Activated naive CD8-positive, alpha-beta T cell treated with anti-CD3 and anti-CD28 coated beads, Interleukin-2, amount 10 ng/mL, durations not matched to agents 7 days and 5 days (primary cell): ENCODE measurements at regions not wholly inside any gene's neighbourhood (a gene's known extent, or its start where the extent isn't known, plus 50 kb on each side); places are given as distances from the start of the nearest gene placed in this dataset.

Experiments
- ATAC-seq: fragments of 150-1000 bp; cut with Tn5 transposase; one replicate; pipeline ENCODE4 v1.10.0; 2021; ENCODE audit warnings: low read depth, moderate library complexity
- POLR2A ChIA-PET: fragments of 350-600 bp; sonication (Branson Sonifier 250); formaldehyde crosslinking; loops from one replicate; lab custom pipeline; 2021; ENCODE audit warnings: antibody characterized with exemption; lab: Charles Lee
- DNase-seq: peaks from one replicate; pipeline ENCODE4 v3.0.0; 2021
- H3K27ac Mint-ChIP-seq: one replicate; pipeline ENCODE4 v1.8.0; 2022; ENCODE audit warnings: mild to moderate bottlenecking, mixed read lengths
- H3K27me3 Mint-ChIP-seq: one replicate; pipeline ENCODE4 v1.8.0; 2022; ENCODE audit warnings: mild to moderate bottlenecking, moderate library complexity, mixed read lengths
- H3K36me3 Mint-ChIP-seq: one replicate; pipeline ENCODE4 v1.8.0; 2021; ENCODE audit warnings: mild to moderate bottlenecking, mixed read lengths
- H3K4me1 Mint-ChIP-seq: one replicate; pipeline ENCODE4 v1.8.0; 2021; ENCODE audit warnings: mixed read lengths
- H3K4me3 Mint-ChIP-seq: one replicate; pipeline ENCODE4 v1.8.0; 2022; ENCODE audit warnings: mild to moderate bottlenecking, moderate library complexity, mixed read lengths
- H3K9me3 Mint-ChIP-seq: one replicate; pipeline ENCODE4 v1.8.0; 2021; ENCODE audit warnings: mixed read lengths

DNA sequence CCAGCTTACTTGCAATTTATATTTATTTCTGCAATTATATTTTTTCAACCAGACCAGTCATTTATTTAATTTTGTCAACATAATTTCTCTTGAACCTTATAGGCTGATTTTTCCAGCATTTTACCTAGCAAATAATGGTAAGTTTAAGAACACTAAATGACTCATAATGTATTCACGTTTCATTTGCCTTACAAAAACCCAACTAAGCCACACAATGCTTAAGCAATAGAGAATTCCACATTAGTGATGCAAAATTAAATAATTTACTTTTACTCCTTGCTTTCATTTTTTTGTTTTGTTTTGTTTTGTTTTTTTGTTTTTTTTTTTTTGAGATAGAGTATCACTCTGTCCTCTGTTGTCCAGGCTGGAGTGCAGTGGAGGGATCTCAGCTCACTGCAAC, 110.4 kb upstream of the VRK2 start:
- DNase-seq: no peak
- Mint-ChIP-seq H3K9me3 (peaks cover 24% of the 10 kb centered on the region), H3K27ac (no peak overlapping the region), H3K4me1 (no peaks in the 10 kb centered on the region), H3K27me3 (no peaks in the 10 kb centered on the region), H3K36me3 (peaks cover 1% of the 10 kb centered on the region), H3K4me3 (no peak overlapping the region)
- POLR2A ChIA-PET: no interaction called here
- no peak for ATAC-seq

DNA sequence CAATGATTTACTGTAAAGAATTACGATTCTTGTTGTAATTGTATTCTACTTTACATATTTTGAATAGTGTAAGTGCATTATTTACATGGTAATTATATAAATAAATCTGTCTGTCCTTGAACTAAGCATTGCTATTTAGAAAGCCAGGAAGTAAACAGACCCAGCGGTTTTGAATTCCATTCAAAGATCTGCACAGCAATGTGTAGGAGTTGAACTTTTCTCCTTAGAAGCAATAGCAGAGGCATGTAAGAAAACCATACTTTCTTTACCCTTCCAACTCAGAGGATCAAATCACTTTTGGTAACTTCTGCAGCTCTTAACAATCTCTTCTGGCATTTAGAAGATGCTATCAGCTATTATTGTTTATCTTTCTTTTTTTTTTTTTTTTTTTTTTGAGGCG, 109.2 kb upstream of the VRK2 start:
- H3K27me3 Mint-ChIP-seq: no peaks in the 10 kb centered on the region
- no peaks in the 10 kb centered on the region for H3K4me1 Mint-ChIP-seq
- H3K9me3 Mint-ChIP-seq: peaks cover 20% of the 10 kb centered on the region
- no peak overlapping the region for H3K27ac Mint-ChIP-seq
- peaks cover 1% of the 10 kb centered on the region for H3K36me3 Mint-ChIP-seq
- POLR2A ChIA-PET: no interaction called here
- H3K4me3 Mint-ChIP-seq: no peak overlapping the region
- no peak for ATAC-seq
- no peak for DNase-seq

DNA sequence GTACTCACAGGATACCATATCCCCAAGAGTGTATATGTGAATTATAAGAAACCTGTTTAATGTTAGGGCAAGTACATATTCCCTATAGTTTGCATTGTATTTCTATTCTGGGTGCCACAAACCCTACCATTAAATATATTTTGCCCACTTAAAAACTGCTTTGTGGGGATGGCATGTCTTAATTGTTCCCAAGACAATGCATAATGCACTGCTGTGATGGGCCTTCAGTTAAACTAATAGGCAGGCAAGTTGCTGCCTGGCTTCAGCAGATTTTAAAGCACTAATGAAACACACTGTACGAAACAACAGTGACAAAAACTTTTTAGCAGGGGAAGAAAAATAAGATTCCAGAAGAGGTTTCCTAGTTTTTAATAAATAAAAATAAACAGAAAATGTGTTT, 104.8 kb upstream of the VRK2 start:
- Mint-ChIP-seq H3K4me1 (no peaks in the 10 kb centered on the region), H3K9me3 (no peaks in the 10 kb centered on the region), H3K4me3 (no peak overlapping the region), H3K27ac (no peak overlapping the region), H3K36me3 (peaks cover 1% of the 10 kb centered on the region), H3K27me3 (no peaks in the 10 kb centered on the region)
- ATAC-seq (no peak), DNase-seq (no peak)
- POLR2A ChIA-PET: no interaction called here

DNA sequence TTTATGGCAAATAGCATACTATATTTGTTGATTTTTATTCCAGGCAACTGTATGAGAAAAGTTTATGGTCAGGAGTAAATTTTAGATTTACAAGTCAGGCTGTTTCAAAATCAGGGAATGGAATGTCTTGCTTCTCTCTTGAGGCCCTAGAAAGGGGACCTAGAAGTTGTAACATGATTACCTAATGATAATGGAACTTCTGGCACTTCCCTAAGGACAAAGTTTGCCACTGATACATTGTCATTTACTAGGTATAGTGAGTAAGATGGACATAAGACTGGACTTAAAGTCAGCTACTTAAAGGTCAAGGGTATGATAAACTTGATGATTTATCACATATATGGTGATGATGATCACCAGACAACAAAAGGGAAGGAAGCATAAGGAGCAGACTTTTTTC, 103.3 kb upstream of the VRK2 start:
- Mint-ChIP-seq H3K27ac (no peak overlapping the region), H3K27me3 (no peaks in the 10 kb centered on the region), H3K36me3 (peaks cover 1% of the 10 kb centered on the region), H3K9me3 (no peaks in the 10 kb centered on the region), H3K4me1 (peaks cover 2% of the 10 kb centered on the region), H3K4me3 (no peak overlapping the region)
- POLR2A ChIA-PET: no interaction called here
- DNase-seq: no peak
- ATAC-seq: no peak

DNA sequence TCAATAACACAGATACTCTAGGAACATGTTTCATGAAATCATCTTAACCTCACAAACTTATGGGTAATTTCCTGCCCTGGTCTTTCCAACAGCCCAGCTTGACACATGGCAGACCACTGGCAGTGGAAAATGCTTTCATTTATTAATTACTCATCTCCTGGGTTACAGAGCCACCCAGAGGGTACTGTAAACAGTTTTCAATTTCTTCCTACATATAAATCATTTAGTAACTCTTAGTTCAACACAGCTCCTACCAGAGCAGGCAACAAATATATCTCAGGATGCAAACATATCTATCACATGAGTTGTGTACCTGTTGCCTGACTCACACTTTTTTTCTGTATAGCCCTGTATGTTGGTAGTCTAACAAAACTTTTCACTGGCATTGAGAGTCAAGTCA, 99.2 kb upstream of the VRK2 start:
- no peaks in the 10 kb centered on the region for H3K36me3 Mint-ChIP-seq
- H3K27me3 Mint-ChIP-seq: no peaks in the 10 kb centered on the region
- no peaks in the 10 kb centered on the region for H3K9me3 Mint-ChIP-seq
- H3K4me1 Mint-ChIP-seq: peaks cover 2% of the 10 kb centered on the region
- no peak for DNase-seq
- ATAC-seq: no peak
- POLR2A ChIA-PET: no interaction called here
- no peak overlapping the region for H3K27ac Mint-ChIP-seq
- H3K4me3 Mint-ChIP-seq: no peak overlapping the region

DNA sequence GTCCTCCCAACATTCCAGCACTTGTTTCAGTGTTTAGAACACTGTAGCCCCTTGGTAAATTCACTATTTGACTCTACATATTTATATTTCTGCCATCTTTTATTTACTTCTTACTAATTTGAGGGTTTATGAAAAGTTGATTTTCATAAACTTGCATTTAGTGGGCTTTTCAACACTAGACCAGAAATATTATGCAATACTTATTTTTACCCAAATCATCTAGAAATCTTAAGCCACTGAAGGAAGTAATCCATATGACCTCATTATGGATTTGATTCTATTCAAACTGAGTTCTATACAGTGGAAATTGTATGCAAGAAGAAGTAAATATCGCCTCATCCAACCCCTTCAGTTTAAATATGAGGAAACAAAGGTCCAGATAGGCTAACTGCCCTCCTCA, 92.6 kb upstream of the VRK2 start:
- Mint-ChIP-seq H3K36me3 (no peaks in the 10 kb centered on the region), H3K4me1 (no peaks in the 10 kb centered on the region), H3K27me3 (no peaks in the 10 kb centered on the region), H3K9me3 (peaks cover 1% of the 10 kb centered on the region), H3K27ac (no peak overlapping the region), H3K4me3 (no peak overlapping the region)
- POLR2A ChIA-PET: no interaction called here
- no peak for ATAC-seq
- DNase-seq: no peak

DNA sequence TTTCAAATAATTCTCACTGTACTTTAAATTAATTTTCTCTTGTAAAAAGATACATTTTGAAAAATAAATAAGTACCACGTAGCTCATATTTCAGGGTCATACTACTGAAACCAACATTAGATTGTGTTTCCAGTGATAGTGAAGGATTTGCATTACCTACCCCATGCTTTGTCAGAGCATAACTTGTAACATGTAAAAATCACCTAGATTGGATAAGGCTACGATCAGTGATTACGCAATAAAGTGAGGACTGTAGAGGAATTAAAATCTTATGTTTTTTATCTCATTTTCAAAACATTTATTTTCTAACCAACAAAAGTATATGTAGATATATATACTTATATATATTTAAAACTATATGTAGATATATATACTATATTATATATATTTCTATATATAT, 89.4 kb upstream of the VRK2 start:
- Mint-ChIP-seq H3K27me3 (no peaks in the 10 kb centered on the region), H3K36me3 (no peaks in the 10 kb centered on the region), H3K4me3 (no peak overlapping the region), H3K27ac (no peak overlapping the region), H3K4me1 (no peaks in the 10 kb centered on the region), H3K9me3 (peaks cover 1% of the 10 kb centered on the region)
- no peak for DNase-seq
- no peak for ATAC-seq
- POLR2A ChIA-PET: no interaction called here

DNA sequence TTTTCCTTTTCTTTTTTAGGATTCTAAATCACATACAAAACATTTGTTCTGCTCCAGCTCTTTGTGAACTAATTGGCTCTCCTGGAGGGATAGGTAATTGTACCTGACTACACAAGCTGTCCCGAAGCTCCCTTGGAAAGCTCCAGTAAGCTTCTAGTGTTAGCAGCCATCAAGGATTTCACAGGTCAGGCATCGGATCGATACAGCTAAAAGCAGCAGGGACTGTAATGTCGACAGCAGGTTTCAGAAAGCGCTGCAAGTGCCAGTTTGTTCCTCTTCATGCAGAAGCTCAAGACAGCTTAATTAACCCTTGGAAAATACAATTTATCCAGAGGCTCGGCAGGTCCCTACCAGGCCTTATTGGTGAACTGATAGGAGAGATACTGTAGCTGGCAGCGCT, 87.2 kb upstream of the VRK2 start:
- Mint-ChIP-seq H3K27me3 (no peaks in the 10 kb centered on the region), H3K4me1 (no peaks in the 10 kb centered on the region), H3K9me3 (no peaks in the 10 kb centered on the region), H3K4me3 (no peak overlapping the region), H3K36me3 (no peaks in the 10 kb centered on the region), H3K27ac (no peak overlapping the region)
- ATAC-seq: no peak
- no peak for DNase-seq
- POLR2A ChIA-PET: no interaction called here

DNA sequence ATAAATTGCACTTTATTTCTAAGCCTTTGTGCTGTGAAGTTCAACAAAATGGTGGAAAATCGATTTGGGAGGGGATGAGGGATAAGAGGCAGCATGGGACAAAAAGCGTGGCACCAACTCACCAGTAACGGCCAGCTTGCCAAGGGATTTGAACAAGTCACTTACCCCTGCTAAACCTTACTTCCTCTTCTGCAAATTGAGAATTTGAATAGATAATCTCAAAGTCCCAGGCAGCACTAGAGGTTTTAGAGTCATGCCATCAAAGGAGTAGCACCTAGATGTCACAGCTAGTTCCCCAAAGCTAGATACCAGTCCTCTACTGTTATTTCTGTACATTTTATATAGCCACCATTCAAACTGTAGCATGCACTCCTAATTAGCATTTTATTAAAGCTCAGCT, 83.7 kb upstream of the VRK2 start:
- ATAC-seq (no peak), DNase-seq (no peak)
- Mint-ChIP-seq H3K4me1 (no peaks in the 10 kb centered on the region), H3K27me3 (no peaks in the 10 kb centered on the region), H3K9me3 (no peaks in the 10 kb centered on the region), H3K27ac (no peak overlapping the region), H3K36me3 (no peaks in the 10 kb centered on the region), H3K4me3 (no peak overlapping the region)
- POLR2A ChIA-PET: no interaction called here

DNA sequence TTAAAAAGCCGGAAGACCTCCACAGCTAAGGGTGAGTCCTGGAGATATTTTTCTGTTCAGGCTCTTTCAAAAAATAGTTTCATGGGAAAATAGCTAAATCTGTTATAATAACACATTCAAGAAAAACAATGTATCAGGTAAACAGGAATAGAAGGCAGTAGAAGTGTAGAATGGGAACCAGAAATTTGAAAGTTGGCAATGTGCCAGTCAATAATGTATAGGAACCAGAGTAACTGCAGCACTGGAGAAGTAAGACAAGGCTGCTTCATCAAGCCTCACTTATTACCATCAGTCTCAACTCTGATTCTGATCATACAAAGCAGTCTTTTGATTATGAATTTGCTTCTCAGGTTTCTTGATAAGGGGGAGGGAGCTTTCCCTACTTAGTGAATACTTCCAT, 81.4 kb upstream of the VRK2 start:
- ATAC-seq (no peak), DNase-seq (no peak)
- no peaks in the 10 kb centered on the region for H3K36me3 Mint-ChIP-seq
- no peaks in the 10 kb centered on the region for H3K9me3 Mint-ChIP-seq
- H3K4me1 Mint-ChIP-seq: no peaks in the 10 kb centered on the region
- no peak overlapping the region for H3K27ac Mint-ChIP-seq
- H3K27me3 Mint-ChIP-seq: no peaks in the 10 kb centered on the region
- POLR2A ChIA-PET: no interaction called here
- H3K4me3 Mint-ChIP-seq: no peak overlapping the region

DNA sequence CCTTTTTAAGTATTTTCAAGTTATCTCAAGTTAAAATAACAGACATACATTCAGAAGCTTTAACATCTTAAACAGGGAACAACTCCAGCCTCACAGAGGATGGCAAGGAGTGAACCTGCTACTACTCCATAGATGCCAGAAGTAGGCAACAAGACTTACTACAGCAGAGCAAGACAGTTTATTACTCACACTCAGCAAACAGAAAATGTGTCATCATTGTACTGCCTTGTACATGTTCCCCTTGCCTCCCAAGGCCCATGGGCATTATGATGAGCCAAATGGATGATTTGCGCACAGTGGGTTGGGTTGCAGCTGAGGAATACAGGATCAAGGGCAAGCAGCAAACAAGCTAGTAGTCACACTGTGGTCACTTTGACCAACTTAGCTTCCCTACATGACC, 80.6 kb upstream of the VRK2 start:
- no peak for DNase-seq
- Mint-ChIP-seq H3K27me3 (no peaks in the 10 kb centered on the region), H3K9me3 (no peaks in the 10 kb centered on the region), H3K4me3 (no peak overlapping the region), H3K36me3 (no peaks in the 10 kb centered on the region), H3K4me1 (no peaks in the 10 kb centered on the region), H3K27ac (no peak overlapping the region)
- POLR2A ChIA-PET: no interaction called here
- no peak for ATAC-seq

DNA sequence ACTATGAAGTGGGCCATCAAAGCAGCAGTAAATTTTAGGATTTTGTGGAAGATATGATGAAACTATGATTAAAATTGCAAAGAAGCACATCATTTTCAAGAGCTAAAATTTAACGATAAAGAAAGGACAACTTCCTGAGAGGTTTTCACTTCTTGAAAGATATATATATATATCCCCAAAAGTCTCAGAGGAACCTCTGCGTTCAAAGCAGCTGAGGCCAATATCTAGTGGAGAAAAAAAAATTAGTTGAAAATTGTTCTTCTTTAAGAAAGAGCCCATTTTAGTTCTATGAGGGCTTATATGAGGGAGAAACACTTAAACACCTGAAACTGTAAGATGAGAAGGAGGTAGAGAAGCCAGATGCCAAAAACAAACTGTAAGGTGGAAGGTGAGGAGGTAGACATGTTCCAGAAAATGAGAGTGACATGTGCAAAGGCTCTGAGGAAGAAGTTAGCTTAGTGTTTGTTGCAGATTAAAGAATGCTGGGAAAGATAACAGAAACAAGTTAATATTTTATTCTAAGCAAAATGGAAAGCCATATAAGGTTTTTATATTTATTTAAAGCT, 72.9 kb upstream of the VRK2 start:
- Mint-ChIP-seq H3K9me3 (no peaks in the 10 kb centered on the region), H3K27ac (no peak overlapping the region), H3K27me3 (no peaks in the 10 kb centered on the region), H3K4me3 (no peak overlapping the region), H3K36me3 (no peaks in the 10 kb centered on the region), H3K4me1 (no peaks in the 10 kb centered on the region)
- POLR2A ChIA-PET: no interaction called here
- DNase-seq (no peak), ATAC-seq (no peak)

DNA sequence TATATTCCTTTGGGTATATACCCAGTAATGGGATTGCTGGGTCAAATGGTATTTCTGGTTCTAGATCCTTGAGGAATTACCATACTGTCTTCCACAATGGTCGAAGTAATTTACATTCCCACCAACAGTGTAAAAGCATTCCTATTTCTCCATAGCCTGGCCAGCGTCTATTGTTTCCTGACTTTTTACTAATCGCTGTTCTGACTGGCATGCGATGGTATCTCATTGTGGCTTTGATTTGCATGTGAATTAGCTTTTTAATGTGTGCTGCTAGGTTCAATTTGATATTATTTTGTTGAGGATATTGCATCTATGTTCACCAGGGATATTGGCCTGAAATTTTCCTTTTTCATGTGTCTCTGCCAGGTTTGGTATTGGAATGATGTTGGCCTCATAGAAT, 67.4 kb upstream of the VRK2 start:
- no peak for ATAC-seq
- no peak overlapping the region for H3K4me3 Mint-ChIP-seq
- DNase-seq: no peak
- peaks cover 1% of the 10 kb centered on the region for H3K9me3 Mint-ChIP-seq
- no peaks in the 10 kb centered on the region for H3K36me3 Mint-ChIP-seq
- POLR2A ChIA-PET: no interaction called here
- H3K27ac Mint-ChIP-seq: no peak overlapping the region
- no peaks in the 10 kb centered on the region for H3K4me1 Mint-ChIP-seq
- H3K27me3 Mint-ChIP-seq: no peaks in the 10 kb centered on the region

DNA sequence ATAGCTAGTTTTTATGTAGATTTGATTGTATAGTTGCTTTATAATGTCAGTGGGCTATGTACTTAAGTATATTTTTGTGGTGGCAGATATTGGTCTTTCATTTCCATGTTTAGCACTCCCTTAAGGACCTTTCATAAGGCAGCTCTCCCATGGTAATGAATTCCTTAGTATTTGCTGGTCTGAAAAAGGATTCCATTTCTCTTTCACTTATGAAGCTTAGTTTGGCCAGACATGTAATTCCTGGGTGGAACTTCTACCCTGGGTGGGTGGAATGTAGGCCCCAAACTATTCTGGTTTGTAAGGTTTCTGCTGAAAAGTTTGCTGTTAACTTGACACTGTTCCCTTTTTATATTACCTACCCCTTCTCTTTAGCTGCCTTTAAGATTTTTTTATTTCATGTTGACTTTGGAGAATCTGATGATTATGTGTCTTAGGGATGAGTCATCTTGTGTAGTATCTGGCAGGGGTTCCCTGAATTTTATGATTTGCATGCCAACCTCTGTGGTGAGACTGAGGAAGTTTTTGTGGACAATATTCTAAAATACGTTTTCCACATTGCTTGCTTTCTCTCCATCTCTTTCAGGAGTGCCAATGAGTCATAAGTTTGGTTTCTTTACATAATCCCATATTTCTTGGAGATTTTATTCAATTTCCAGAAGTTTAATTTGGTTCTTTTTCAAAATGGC, 65.4 kb upstream of the VRK2 start:
- Mint-ChIP-seq H3K9me3 (peaks cover 1% of the 10 kb centered on the region), H3K4me3 (no peak overlapping the region), H3K27ac (no peak overlapping the region), H3K36me3 (no peaks in the 10 kb centered on the region), H3K27me3 (peaks cover 3% of the 10 kb centered on the region), H3K4me1 (no peaks in the 10 kb centered on the region)
- POLR2A ChIA-PET: no interaction called here
- ATAC-seq (no peak), DNase-seq (no peak)
